HG02981 (cell line): ENCODE measurements at regions not wholly inside any gene's neighbourhood (a gene's known extent, or its start where the extent isn't known, plus 50 kb on each side); places are given as distances from the start of the nearest gene placed in this dataset.

Source experiments
- ATAC-seq: cut with Tn5 transposase; IDR thresholded peaks from one replicate; pipeline ENCODE4 v1.9.1; 2021; ENCODE audit warnings: mild to moderate bottlenecking, moderate library complexity; ENCODE audit not compliant: unreplicated experiment

DNA sequence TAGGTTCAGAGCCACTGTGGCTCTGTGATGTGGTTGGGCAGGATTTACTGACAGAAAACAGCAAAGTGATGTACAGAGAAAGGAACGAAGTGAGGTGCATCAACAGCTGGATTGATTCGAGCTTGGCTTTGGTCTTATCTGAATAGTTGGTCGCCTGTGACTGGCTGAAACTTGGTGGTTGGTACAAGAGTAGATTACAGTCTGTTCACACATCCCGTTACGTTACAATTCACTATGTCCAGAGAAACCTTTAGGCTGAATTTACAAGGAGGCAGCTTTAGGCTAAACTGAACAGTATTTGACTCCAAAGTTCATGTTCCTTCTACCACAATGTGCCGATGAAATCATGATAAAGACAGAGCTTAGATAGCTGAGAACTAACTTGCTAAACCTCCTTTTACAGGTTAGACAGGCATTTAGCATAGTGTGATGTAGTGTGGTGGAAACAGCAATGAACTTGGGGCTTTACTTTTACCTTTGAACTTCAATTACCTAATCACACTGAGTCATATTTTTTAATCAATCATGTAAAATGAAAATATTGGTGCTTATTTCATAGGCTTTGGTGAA is 210.2 kb upstream of the PUM3 start:
- ATAC-seq = no peak

DNA sequence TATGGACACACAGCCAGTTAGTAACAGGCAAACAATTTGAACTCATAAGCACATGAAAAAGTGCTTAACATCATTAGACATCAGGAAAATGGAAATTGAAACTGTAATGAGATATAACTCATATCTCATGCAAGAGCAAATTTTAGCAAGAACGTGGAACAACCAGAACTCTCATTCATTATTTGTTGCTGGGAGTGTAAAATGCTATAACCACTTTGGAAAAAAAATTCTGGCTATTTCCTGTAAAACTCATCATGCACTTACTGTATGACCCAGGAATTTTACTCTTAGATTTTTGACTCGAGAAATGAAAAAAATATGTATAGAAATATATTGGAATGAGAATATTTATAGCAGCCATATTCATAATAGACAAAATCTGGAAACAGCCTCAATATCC is 205.7 kb upstream of the PUM3 start:
- ATAC-seq = no peak

DNA sequence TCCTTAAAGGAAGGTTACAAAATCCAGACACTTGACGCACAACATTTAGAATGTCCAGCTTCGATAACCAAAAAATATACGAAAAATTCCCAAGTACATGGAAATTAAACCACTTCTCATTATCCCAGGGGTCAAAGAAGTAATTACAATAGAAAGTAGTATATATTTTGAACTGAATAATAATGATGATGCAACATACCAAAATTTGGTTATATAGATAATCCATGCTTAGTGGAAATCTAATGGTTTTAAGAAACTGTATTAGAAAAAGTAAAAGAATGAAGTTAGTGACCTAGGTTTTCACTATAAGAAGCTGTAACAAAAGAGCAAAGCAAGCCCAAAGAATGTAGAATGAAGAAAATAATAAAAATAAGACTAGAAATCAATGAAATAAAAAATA is 204.0 kb upstream of the PUM3 start:
- ATAC-seq = no peak

DNA sequence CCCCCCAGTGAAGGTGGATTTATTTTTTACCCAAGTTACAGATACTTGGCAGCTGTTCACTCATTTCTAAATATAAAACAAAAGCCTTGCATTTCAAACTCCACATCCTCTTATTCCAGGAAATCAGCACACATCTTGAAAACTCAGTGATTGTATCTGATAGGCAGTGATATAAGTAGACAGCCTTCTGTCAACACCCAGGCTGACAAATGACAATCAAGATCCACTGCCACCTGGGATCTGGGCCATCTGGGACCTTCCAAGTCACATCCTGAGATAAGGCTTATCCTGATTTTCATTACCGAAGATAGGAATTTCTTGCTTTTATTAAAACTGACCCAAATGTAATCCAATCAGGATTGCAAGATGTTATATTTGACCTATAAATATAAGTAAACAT is 201.3 kb upstream of the PUM3 start:
- no peak for ATAC-seq

DNA sequence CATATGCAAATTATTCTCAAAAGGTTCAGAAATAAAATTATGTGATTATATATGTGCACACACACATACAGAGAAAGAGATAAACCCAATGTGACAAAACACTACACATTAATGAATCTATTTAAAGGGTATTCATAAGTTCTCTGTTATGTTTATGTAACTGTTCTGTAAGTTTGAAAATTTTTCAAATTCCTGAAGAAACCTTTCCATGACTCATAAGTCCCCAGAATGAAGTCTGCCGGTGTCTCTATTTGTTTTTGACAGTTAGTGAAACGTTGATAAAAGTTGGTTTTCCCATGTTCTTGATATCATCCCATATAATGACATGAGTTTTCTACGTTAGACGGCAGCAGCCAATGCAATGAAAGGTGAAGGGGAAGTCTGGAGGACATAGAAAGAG is 199.5 kb upstream of the PUM3 start:
- ATAC-seq = no peak

DNA sequence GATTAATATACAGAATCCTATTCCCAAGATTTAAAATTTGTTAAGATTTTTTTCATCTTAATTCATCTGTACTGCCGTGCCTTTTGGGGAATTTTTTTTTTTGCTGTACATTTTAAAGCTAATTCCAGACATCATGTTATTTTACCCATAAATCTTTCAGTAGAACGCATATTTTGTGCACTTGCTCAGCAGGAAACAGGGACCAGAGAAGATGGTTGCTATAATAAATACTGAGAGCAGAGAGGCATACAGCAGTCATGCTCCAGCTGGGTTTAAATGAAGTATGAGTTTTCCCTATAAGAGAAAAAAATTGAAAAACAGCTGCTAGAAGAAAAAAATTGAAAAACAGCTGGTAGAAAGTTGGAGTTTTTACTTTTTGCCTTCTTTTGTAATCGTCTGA is 196.9 kb upstream of the PUM3 start:
- no peak for ATAC-seq

DNA sequence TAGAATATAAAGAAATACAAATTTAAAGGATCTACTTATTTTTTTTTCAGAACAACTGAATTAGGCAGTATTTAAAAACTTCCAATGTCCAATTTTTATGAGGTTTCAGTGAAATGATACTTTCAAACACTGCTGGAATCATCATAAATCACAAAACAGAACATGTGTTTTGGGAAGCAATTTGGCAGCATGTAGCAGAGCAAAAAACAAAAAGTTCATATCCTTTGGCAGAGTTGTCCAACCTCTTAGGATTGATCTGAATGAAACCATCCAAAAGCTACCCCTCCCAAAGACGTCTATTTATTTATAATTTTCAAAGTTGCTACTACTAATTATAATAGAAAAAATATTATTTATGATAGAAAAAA is 192.4 kb upstream of the PUM3 start:
- no peak for ATAC-seq

DNA sequence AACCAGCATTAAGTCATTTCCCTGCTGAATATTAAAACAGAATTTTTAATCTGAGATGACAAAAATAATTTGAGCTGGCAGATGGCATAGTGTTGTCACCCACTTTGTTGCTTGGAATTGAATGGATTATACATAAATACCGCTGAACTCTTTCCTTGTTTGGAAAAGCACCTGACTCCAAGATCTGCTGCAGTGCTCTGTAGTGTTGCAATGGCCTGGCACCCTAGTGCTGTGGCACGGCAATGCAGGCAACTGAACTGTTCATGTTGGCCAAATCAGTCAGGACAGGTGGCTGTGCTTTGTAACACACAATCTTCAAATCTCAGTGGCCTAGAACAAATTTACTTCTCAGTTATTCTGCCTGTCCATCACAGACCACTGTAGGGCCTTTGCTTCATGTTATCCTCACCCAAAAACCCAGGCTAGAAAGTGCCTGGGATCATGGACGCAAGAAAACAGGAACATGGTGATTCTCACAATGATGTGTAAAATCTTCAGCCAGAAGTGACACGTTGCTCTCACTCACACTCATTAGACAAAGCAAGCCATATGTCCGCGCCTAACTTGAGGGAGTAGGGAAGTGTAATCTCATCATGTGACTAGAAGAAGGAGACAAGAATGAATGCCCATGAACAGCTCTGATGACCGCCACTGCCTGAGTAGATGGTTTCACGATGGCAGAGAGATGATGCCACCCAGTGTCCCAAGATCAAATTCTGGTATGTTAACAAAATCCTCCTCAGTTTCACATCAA is 191.9 kb upstream of the PUM3 start:
- no peak for ATAC-seq

DNA sequence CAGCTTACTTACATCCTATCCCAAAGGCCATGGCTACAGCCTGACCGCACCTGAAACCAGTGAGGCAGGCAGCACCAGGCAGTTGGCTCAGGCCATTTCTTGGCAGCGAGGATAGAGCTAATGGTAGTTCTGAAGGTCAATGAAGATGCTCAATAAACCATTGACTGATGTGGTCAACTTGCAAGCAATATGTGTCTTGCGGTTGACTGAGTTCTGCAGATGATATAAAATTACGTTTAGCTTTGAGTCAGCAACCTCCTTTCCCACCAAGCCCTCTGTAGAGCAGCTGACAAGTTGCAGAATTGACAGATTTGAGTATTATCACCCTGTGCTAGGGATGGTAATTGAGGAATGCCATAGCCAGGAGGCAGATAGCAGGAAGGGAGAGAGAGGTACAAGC is 189.0 kb upstream of the PUM3 start:
- ATAC-seq = peak; percentile 83

DNA sequence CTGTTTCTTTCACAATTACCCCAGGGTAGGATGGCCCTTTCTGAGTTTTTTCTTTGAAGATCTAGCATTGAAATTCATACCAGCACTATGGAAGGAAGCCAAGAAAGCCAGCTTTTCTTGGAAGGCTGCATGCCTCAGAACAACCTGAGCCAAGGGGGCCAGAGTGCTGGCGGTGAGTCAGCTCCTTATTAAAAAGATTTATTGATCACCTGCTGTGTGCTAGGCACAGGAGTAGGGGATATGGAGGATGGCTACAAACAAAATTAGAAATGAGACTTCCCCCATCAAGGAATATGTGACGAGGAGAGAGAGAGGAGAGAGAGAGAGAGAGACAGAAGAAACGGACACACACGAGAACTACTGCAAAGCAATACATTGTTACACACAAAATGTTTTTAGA is 184.6 kb upstream of the PUM3 start:
- ATAC-seq = no peak

DNA sequence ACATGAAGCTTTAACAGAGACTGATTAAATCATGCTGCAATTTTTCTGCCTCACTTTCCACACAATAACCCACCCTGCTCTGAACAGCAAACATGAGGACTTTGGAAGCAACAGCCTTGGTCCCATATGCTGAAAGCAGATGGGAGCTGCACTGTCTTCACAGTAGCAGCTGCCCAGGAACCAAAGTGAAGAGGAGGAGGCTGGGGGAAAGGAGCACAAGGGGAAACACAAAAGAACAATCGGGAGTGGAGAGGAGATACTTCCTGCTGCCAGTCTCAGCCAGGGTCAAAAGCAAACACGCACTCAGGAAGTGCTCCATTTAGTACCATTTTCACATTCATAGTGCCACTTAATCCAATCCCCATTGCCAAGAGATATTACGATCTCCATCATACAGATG is 183.3 kb upstream of the PUM3 start:
- no peak for ATAC-seq

DNA sequence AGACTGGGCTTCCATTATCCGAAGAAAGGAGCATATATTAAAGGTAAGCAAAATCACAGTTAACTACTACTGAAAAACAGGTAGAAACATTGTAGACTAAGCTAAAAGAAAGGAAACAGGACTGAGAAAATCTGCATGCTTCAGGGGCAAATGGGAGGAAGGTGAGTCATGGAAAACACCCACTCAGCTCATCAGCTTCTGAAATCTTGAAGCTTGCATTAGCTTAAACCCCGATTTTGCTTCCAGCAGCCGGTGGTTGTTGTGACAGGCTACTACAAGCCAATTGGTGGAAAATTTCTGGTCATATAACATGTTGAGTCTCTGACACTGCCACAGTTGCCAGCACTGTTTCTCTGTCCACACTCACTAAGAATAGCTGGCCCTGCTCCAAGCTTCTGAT is 179.6 kb upstream of the PUM3 start:
- ATAC-seq = no peak

DNA sequence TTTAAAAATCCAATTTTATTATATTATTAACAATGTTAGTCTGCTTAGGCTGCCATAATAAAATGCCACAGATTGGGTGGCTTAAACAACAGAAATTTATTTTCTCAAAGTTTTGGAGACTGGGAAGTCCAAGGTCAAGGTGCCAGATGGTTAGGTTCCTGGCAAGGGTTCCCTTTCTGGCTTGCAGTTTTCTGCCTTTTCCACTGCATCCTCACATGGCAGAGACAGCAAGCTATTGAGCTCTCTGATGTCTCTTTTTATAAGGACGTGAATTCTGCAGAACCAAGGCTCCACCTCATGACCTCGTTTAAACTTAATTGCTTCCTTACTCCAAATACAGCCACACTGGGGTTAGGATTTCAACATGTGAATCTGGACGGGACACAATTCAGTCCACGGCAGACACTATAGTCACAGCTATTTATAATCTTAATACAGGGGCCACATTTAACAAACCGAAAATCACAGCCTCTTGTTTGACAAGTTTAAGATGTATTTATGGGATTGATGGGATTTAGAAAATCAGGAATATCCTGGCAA is 174.9 kb upstream of the PUM3 start:
- no peak for ATAC-seq

DNA sequence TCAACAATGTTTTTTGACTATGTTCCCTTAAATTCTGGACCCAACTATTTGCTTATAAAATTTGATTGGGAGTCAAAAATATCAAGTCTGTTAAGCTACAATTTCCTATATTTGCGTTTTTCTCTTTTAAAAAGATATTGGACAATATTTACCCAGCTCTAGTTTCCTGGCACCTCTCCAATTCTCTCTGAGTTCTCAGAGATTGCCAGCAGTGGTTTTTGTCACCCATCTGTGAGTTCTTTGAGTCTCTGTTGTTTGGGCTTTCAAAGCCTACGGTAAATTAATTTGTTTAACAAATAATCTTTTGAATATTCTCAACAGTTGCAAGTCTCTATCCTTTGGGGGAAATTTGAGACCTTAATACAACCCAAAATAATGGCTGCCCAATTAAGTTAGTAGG is 174.2 kb upstream of the PUM3 start:
- ATAC-seq = no peak

DNA sequence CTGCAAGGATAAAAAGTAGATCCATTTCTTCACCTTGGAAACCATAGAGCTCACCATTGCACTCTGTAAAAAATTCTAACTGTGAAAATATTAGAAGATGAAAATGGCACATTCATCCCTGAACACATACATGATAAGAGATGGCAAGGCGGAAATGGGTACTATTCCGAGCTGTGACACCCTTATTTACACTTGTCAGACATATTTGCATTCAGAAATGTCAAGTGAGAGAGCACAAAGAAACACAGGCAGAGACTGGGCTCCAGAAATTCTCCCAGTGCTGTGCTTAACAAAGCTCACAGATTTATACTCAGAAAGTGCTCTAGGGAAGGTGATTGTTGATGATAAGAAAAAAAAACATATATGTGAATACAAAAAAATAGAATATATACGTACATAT is 170.3 kb upstream of the PUM3 start:
- no peak for ATAC-seq

DNA sequence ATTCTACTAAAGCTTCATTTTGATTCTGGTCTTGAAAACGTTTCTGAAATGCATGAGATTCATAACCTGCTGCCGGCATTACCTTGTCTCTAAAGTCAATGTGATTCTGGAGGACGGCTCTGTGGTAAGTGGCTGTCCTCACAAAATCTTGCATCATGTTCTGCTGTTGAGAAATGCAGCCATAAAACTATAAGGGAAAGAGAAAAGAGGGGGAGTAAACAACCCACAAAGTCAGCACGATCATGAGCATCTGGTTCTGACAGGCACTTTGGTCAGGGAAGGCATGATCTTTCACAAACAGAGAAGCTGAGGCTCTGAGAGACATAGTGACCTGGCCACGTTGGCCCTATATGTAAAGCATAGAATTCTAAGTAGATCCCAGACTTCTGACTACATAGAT is 168.9 kb upstream of the PUM3 start:
- ATAC-seq = no peak

DNA sequence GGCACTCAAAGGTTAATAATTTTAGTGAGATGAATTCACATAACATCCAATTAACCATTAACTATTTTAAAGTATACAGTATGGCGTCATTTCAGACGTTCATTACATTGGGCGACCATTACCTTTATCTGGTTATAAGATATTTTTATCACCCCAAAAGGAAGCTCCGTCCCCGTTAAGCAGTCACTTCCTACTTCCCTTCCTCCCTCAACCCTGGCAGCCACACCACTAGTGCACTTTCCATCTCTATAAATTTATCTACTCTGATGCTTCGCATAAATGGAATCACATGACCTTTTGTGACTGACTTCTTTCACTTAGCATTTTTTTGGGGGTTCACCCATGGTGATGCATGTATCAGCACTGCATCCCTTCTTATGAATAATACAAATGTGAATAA is 168.3 kb upstream of the PUM3 start:
- no peak for ATAC-seq

DNA sequence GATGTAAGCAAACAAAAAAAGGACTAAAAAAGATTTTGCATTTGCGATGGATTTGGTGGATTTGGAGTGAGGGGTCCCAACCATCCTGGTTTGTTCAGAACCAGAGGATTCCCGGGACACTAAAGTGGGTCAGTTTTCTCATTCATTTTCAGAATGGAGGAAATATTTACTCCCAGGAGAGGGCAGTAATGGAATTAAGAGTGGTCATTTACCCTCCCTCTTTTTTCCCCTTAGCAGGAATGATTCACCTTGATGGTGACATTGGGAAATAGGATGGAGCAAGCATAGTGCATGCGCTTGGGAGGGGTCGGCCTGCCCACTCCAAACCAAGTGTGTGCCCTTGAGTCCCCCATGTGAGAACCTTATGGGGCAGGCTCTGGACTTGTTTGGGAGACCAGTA is 164.2 kb upstream of the PUM3 start:
- no peak for ATAC-seq

DNA sequence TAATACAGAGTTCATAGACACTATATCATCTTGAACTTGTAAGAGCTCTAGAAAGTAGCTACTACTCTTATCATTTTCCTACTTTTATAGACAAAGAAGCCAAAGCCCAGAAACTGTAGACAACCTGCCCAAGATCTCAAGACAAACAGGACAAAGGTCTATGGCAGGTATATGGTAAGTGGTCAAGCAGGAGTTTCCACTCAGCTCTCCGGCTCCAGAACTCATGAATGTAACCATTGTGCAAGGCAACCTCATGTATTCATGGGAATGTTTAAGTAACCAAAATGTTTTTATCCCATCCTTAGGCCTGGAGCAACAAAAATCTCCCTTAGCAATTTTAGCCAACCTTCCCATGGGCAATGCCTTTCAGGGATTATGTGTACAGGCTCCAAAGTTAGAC is 163.4 kb upstream of the PUM3 start:
- no peak for ATAC-seq

DNA sequence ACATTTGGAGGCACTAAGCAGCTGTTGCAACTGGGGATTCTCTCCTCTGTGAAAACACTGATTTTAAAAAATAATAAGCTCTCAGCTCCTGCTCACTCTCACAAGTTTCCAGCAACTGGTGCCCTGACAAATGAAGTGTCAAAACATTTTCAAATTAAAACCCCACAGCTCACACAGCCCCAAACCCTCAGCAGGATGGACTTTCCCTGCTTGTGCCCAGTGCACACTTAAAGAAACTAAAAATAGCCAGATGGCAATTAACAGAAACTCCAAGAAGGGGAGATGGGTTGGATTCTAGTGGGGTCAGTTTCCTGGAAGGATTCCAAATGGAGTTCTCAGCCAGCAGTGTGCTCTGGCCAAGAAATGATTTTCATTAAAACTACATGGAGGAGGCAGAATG is 163.0 kb upstream of the PUM3 start:
- no peak for ATAC-seq

DNA sequence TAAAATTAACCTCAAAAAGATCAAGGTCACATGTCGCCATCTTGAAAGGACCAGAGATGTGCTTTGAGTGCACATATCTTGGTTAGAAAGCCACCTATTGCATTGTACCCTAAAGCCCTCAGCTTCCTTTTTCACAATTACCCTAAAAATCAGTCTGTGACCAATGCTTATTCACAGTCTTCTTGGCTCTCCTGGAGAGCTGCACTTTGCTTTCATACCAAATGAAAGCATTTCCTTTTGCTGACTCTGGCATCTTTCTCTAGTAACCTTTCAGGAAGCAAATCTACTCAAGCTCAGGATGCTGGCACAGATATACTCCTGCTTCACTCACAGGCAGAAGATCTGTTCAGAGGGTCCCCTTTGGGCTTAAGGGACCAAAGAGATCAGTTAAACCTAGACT is 160.7 kb upstream of the PUM3 start:
- no peak for ATAC-seq

DNA sequence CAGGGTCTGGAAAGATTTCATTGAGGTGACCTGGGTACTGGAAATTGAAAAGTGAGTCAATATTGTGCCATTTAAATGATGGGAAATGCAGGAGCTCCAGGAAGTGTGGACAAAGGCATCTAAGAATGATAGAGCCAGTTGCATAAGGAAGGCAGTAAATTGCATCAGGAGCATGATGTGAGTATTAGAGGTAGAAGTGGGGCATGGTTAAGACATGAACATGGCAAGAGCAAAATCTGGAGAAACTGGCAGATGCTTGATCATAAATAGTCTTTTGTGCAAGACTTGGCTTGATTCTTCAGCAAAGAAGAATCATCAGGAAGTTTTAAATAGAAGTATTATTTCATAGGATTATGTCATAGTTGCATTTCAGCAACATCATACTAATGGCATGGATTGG is 157.4 kb upstream of the PUM3 start:
- ATAC-seq = no peak

DNA sequence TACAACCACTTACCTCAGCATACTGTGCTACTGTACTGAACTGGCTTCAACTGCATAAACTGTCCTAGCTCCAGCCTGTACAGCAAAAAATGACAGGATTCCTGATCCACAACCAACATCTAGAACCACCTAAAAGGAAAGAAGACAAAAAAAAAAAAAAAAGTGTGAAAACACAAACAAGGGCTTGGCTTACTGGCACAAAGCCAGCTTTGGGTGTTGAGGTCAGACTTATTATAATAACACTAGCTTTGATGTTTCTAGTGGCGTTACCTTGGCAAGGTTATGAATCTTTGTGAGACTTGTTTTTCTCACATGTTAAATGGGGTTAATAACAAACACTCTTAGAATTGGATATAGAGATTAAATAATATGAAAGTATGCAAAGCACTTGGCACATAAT is 148.5 kb upstream of the PUM3 start:
- no peak for ATAC-seq
